B cell (primary cell): ENCODE measurements at regions not wholly inside any gene's neighbourhood (a gene's known extent, or its start where the extent isn't known, plus 50 kb on each side); places are given as distances from the start of the nearest gene placed in this dataset.
"Not testable (repeated sequence)": the region's sequence is repeated elsewhere in the genome, so short reads cannot be mapped to it uniquely, and the experiment has no call there.

Experiments used
- ATAC-seq: fragments of 200-7000 bp; cut with Tn5 transposase; one replicate; pipeline ENCODE4 v1.10.0; 2021; ENCODE audit warnings: low read depth, mild to moderate bottlenecking, moderate number of reproducible peaks, moderate library complexity
- CTCF ChIA-PET: fragments of 350-600 bp; sonication (Branson Sonifier 250); formaldehyde crosslinking; loops from one replicate; lab custom pipeline; 2021; ENCODE audit warnings: antibody characterized with exemption, inconsistent platforms; lab: Charles Lee
- POLR2A ChIA-PET: fragments of 350-600 bp; sonication (Branson Sonifier 250); formaldehyde crosslinking; loops from one replicate; lab custom pipeline; 2021; ENCODE audit warnings: antibody characterized with exemption; lab: Charles Lee
- DNase-seq: peaks from one replicate; pipeline ENCODE4 v3.0.0; 2013
- H2AFZ ChIP-seq: 2 replicates; pipeline ENCODE4 v1.6.1; 2012; ENCODE audit warnings: mild to moderate bottlenecking, low read depth, low read length; ENCODE audit not compliant: insufficient read depth, poor library complexity, severe bottlenecking
- H3K27ac ChIP-seq, 2 donors: 1 replicate in 1 of 2; 2 replicates in 1 of 2; pipeline ENCODE4 v1.5.1; 2012 to 2013; ENCODE audit warnings: low read length in 2 of 2, mild to moderate bottlenecking in 2 of 2, moderate library complexity in 1 of 2
- H3K27me3 ChIP-seq, 4 experiments: fragments of 200-600 bp in 1 of 4; sonication (generic) in 1 of 4; replicated peaks in 1 of 4; 1 replicate in 2 of 4; 2 replicates in 2 of 4; pipeline versions ENCODE4 v1.6.1 to v1.7.0; 2013 to 2016; ENCODE audit warnings: low read length in 3 of 4, mild to moderate bottlenecking in 2 of 4, mixed read lengths in 1 of 4, moderate library complexity in 1 of 4; ENCODE audit not compliant: insufficient read depth in 4 of 4, control insufficient read depth in 3 of 4; ENCODE audit errors: control extremely low read depth in 1 of 4
- H3K36me3 ChIP-seq, 2 experiments: replicated peaks in 1 of 2; 1 replicate in 1 of 2; 2 replicates in 1 of 2; pipeline versions ENCODE4 v1.6.1 to v1.7.1; 2013; ENCODE audit warnings: low read length in 1 of 2; ENCODE audit not compliant: insufficient read depth in 2 of 2, control insufficient read depth in 1 of 2; ENCODE audit errors: control extremely low read depth in 1 of 2, extremely low read depth in 1 of 2
- H3K4me1 ChIP-seq, 2 donors: fragments of 200-600 bp in 1 of 2; sonication (generic) in 1 of 2; 1 replicate in 1 of 2; 2 replicates in 1 of 2; pipeline versions ENCODE4 v1.5.1 to v1.6.1; 2013 to 2017; ENCODE audit warnings: low read length in 2 of 2; ENCODE audit not compliant: control insufficient read depth in 2 of 2, insufficient read depth in 2 of 2
- H3K4me2 ChIP-seq: replicated peaks from 2 replicates; pipeline ENCODE3; 2012; ENCODE audit warnings: mild to moderate bottlenecking, low read depth, low read length; ENCODE audit not compliant: poor library complexity, severe bottlenecking
- H3K4me3 ChIP-seq, 5 experiments: fragments of 200-600 bp in 1 of 5; sonication (generic) in 1 of 5; 1 replicate in 3 of 5; 2 replicates in 2 of 5; pipeline versions ENCODE4 v1.5.1 to v1.7.0; 2011 to 2016; ENCODE audit warnings: low read length in 4 of 5, mild to moderate bottlenecking in 4 of 5, low read depth in 2 of 5, control low read depth in 1 of 5, moderate library complexity in 1 of 5; ENCODE audit not compliant: insufficient read depth in 1 of 5; ENCODE audit errors: control extremely low read depth in 1 of 5, extremely low read depth in 1 of 5
- H3K79me2 ChIP-seq: fragments of 200-600 bp; sonication (generic); one replicate; pipeline ENCODE4 v1.6.0; 2016; ENCODE audit warnings: low read length; ENCODE audit not compliant: control insufficient read depth, insufficient read depth
- H3K9ac ChIP-seq: fragments of 200-600 bp; sonication (generic); 2 replicates; pipeline ENCODE4 v1.6.1; 2017; ENCODE audit warnings: mild to moderate bottlenecking, low read length, moderate library complexity
- H3K9me3 ChIP-seq, 3 donors: one replicate each; pipeline versions ENCODE4 v1.6.1 to v1.7.1; 2013; ENCODE audit warnings: low read length in 2 of 3; ENCODE audit not compliant: control insufficient read depth in 2 of 3, insufficient read depth in 1 of 3; ENCODE audit errors: control extremely low read depth in 1 of 3
- H4K20me1 ChIP-seq: 2 replicates; pipeline ENCODE4 v1.6.0; 2012; ENCODE audit warnings: mild to moderate bottlenecking, low read length; ENCODE audit not compliant: insufficient read depth, control insufficient read depth, poor library complexity, severe bottlenecking
- H3K27ac Mint-ChIP-seq: one replicate; pipeline ENCODE4 v1.8.0; 2021; ENCODE audit warnings: mixed read lengths
- H3K27me3 Mint-ChIP-seq: one replicate; pipeline ENCODE4 v1.8.0; 2021; ENCODE audit warnings: mixed read lengths
- H3K4me1 Mint-ChIP-seq: one replicate; pipeline ENCODE4 v1.8.0; 2021; ENCODE audit warnings: mixed read lengths
- H3K4me3 Mint-ChIP-seq: one replicate; pipeline ENCODE4 v1.8.0; 2021; ENCODE audit warnings: mixed read lengths
- H3K9me3 Mint-ChIP-seq: one replicate; pipeline ENCODE4 v1.8.0; 2022; ENCODE audit warnings: mixed read lengths; ENCODE audit not compliant: insufficient read depth
- EZH2 ChIP-seq: IDR thresholded peaks from 2 replicates; pipeline ENCODE4 v1.6.1; 2012; ENCODE audit warnings: borderline replicate concordance, low read depth, mild to moderate bottlenecking, moderate library complexity, low read length; ENCODE audit not compliant: insufficient read depth, poor library complexity, severe bottlenecking
- WGBS: methylation state at CpG from one replicate; pipeline ENCODE4 v1.1.5; 2013; ENCODE audit warnings: missing lambda C conversion rate; ENCODE audit not compliant: insufficient coverage; 5-methylcytosine and 5-hydroxymethylcytosine counted together
- intact Hi-C: fragments of 100-400 bp; cut with micrococcal nuclease; formaldehyde crosslinking; loops from one replicate; pipeline ENCODE4 v1.10.0; 2022
- TF ChIP-seq, protein P1 (sequence below): fragments of 200-600 bp; IDR thresholded peaks from one replicate; pipeline ENCODE4 v1.8.0; 2022; ENCODE audit warnings: antibody characterized with exemption, mild to moderate bottlenecking

DNA sequence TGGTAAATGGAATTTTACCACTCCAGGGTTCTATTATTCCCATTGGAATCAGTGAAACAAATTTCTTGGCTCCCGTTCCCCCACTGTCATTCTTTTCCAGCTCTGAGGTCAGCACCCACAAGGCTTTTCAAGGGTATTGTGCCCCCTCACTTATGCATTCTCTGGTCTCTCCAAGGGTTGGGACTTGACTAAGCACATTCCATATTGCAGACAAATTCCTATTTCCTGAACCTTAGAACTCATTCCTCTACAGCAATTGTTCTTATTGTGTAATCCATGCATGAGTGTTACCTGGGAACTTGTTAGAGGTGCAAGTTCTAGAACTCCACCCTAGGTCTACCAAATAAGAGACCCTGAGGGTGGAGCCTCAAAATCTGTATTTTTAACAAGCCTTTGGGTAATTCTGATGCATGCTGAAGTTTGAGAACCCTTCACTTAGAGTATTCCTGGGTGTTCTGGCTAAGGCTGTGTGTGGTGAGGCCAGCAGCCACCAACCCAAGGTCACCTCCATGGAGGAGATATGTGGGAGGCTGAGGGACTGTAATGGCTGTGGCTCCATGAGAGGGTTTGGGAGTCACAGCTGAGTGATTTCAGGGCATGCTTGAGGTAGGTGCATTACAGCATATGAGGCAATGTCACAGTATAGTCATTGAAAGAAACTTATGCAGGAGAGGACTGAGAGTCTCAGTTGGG is 150.9 kb downstream of the TTC6 start:
- CTCF ChIA-PET, result no interaction called here
- Mint-ChIP-seq H3K4me3 (no peak overlapping the region), H3K27ac (no peak overlapping the region), H3K9me3 (peaks cover 7% of the 10 kb centered on the region), H3K27me3 (no peaks in the 10 kb centered on the region), H3K4me1 (no peaks in the 10 kb centered on the region)
- H3K27ac ChIP-seq, result no peak overlapping the region
- 75% methylated on average over 1 of the region's 1 CpG for WGBS
- H3K36me3 ChIP-seq, result no peaks in the 10 kb centered on the region
- H4K20me1 ChIP-seq, result no peaks in the 10 kb centered on the region
- H3K27me3 ChIP-seq, result no peaks in the 10 kb centered on the region
- H3K9me3 ChIP-seq, result peaks cover 0 to 4% (median 0%) of the 10 kb centered on the region in 3 donors
- H3K4me2 ChIP-seq, result no peak overlapping the region
- H3K4me1 ChIP-seq, result no peaks in the 10 kb centered on the region
- H2AFZ ChIP-seq, result no peak overlapping the region
- POLR2A ChIA-PET, result no interaction called here
- DNase-seq (no peak), ATAC-seq (no peak)
- no peak overlapping the region for H3K9ac ChIP-seq
- TF ChIP-seq, protein P1, sequence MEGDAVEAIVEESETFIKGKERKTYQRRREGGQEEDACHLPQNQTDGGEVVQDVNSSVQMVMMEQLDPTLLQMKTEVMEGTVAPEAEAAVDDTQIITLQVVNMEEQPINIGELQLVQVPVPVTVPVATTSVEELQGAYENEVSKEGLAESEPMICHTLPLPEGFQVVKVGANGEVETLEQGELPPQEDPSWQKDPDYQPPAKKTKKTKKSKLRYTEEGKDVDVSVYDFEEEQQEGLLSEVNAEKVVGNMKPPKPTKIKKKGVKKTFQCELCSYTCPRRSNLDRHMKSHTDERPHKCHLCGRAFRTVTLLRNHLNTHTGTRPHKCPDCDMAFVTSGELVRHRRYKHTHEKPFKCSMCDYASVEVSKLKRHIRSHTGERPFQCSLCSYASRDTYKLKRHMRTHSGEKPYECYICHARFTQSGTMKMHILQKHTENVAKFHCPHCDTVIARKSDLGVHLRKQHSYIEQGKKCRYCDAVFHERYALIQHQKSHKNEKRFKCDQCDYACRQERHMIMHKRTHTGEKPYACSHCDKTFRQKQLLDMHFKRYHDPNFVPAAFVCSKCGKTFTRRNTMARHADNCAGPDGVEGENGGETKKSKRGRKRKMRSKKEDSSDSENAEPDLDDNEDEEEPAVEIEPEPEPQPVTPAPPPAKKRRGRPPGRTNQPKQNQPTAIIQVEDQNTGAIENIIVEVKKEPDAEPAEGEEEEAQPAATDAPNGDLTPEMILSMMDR, result no peak
- TF ChIP-seq EZH2, result no peak
- intact Hi-C loops, result no loop called here
- no peak overlapping the region for H3K4me3 ChIP-seq
- H3K79me2 ChIP-seq, result no peaks in the 10 kb centered on the region

DNA sequence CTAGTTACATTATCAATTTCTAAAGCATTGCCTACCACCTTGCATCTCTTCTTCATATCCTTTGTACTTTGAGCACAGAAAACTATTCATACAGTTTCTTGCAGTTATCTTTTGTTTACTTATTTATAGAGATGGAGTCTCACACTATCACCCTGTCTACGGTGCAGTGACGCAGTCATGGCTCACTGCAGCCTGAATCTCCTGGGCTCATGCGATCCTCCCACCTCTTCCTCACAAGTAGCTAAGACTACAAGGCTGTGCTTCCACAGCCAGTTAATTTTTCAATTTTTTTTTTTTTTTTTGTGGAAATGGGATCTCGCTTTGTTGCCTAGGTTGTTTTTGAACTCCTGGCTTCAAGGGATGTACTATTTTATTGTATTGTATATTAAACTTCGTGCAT is 158.0 kb downstream of the TTC6 start:
- ChIA-PET CTCF (no interaction called here), POLR2A (no interaction called here)
- H3K27me3 ChIP-seq, result no peaks in the 10 kb centered on the region
- H3K9ac ChIP-seq, result no peak overlapping the region
- intact Hi-C loops, result no loop called here
- ATAC-seq (no peak), DNase-seq (no peak)
- no peak overlapping the region for H3K4me3 ChIP-seq
- Mint-ChIP-seq H3K4me3 (no peak overlapping the region), H3K4me1 (no peaks in the 10 kb centered on the region), H3K27ac (no peak overlapping the region), H3K9me3 (no peaks in the 10 kb centered on the region), H3K27me3 (no peaks in the 10 kb centered on the region)
- no peaks in the 10 kb centered on the region for H3K36me3 ChIP-seq
- WGBS, result no CpG with 5 or more reads among the region's 5 CpGs
- no peaks in the 10 kb centered on the region for H3K4me1 ChIP-seq
- no peak overlapping the region for H3K4me2 ChIP-seq
- no peak overlapping the region for H2AFZ ChIP-seq
- TF ChIP-seq EZH2, result no peak
- TF ChIP-seq, protein P1, result no peak
- no peak overlapping the region for H3K27ac ChIP-seq
- peaks cover 0 to 4% (median 0%) of the 10 kb centered on the region in 3 donors for H3K9me3 ChIP-seq
- no peaks in the 10 kb centered on the region for H4K20me1 ChIP-seq
- H3K79me2 ChIP-seq, result no peaks in the 10 kb centered on the region

GRCh38 chr14:37760275-37760674 is 164.8 kb downstream of the TTC6 start:
- H2AFZ ChIP-seq, H3K79me2 ChIP-seq, H3K9me3 ChIP-seq, H4K20me1 ChIP-seq, H3K4me2 ChIP-seq, H3K4me3 ChIP-seq, H3K4me1 Mint-ChIP-seq, ATAC-seq, DNase-seq, H3K27ac Mint-ChIP-seq, H3K4me3 Mint-ChIP-seq, H3K4me1 ChIP-seq, intact Hi-C loops, H3K9me3 Mint-ChIP-seq, H3K27me3 ChIP-seq, H3K27ac ChIP-seq, POLR2A ChIA-PET, H3K9ac ChIP-seq, CTCF ChIA-PET, H3K27me3 Mint-ChIP-seq, H3K36me3 ChIP-seq: not testable (repeated sequence)
- WGBS, result 68% methylated on average over 2 of the region's 2 CpGs
